ENCODE measurements at regions not wholly inside any gene's neighbourhood (a gene's known extent, or its start where the extent isn't known, plus 50 kb on each side); places are given as distances from the start of the nearest gene placed in this dataset.

GRCh38 chr6:8182902-8183665, 80.7 kb upstream of the EEF1E1 start:
- TF ChIP-seq, protein P1, sequence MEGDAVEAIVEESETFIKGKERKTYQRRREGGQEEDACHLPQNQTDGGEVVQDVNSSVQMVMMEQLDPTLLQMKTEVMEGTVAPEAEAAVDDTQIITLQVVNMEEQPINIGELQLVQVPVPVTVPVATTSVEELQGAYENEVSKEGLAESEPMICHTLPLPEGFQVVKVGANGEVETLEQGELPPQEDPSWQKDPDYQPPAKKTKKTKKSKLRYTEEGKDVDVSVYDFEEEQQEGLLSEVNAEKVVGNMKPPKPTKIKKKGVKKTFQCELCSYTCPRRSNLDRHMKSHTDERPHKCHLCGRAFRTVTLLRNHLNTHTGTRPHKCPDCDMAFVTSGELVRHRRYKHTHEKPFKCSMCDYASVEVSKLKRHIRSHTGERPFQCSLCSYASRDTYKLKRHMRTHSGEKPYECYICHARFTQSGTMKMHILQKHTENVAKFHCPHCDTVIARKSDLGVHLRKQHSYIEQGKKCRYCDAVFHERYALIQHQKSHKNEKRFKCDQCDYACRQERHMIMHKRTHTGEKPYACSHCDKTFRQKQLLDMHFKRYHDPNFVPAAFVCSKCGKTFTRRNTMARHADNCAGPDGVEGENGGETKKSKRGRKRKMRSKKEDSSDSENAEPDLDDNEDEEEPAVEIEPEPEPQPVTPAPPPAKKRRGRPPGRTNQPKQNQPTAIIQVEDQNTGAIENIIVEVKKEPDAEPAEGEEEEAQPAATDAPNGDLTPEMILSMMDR (IDR thresholded peaks at IDR 0.05; ENCODE audit: insufficient read depth, low read depth, low read length): no peak
- no peak for TF ChIP-seq EZH2 (IDR thresholded peaks at IDR 0.05; ENCODE audit: insufficient read depth, low read length)

All from astrocyte (in vitro differentiated cells and primary cell).